ENCODE measurements at regions not wholly inside any gene's neighbourhood (a gene's known extent, or its start where the extent isn't known, plus 50 kb on each side); places are given as distances from the start of the nearest gene placed in this dataset.

- Mint-ChIP-seq H3K27me3 (no peaks in the 10 kb centered on the region), H3K4me3 (no peak overlapping the region), H3K36me3 (no peaks in the 10 kb centered on the region), H3K4me1 (ENCODE audit: low read depth) (no peaks in the 10 kb centered on the region), H3K9me3 (no peaks in the 10 kb centered on the region), H3K27ac (no peak overlapping the region)
- DNase-seq = no peak
- CTCF ChIA-PET = no interaction called here
- POLR2A ChIA-PET = no interaction called here
- intact Hi-C loops (cut with micrococcal nuclease) = no loop called here
Measured at GRCh38 chr2:107407974-107408373, 418.7 kb upstream of the RGPD4 start.

GRCh38 chr2:107411267-107411666 lies 415.4 kb upstream of the RGPD4 start:
- POLR2A ChIA-PET = no interaction called here
- Mint-ChIP-seq H3K4me1 (ENCODE audit: low read depth) (no peaks in the 10 kb centered on the region), H3K9me3 (no peaks in the 10 kb centered on the region), H3K27ac (no peak overlapping the region), H3K27me3 (no peaks in the 10 kb centered on the region), H3K4me3 (no peak overlapping the region), H3K36me3 (no peaks in the 10 kb centered on the region)
- DNase-seq = no peak
- CTCF ChIA-PET = no interaction called here
- intact Hi-C loops (cut with micrococcal nuclease) = no loop called here

- POLR2A ChIA-PET = no interaction called here
- Mint-ChIP-seq H3K4me3 (no peak overlapping the region), H3K4me1 (ENCODE audit: low read depth) (no peaks in the 10 kb centered on the region), H3K27me3 (no peaks in the 10 kb centered on the region), H3K36me3 (no peaks in the 10 kb centered on the region), H3K9me3 (no peaks in the 10 kb centered on the region), H3K27ac (no peak overlapping the region)
- intact Hi-C loops (cut with micrococcal nuclease) = no loop called here
- CTCF ChIA-PET = no interaction called here
- DNase-seq = no peak
Measured at GRCh38 chr2:107412209-107412904, 414.3 kb upstream of the RGPD4 start.

GRCh38 chr2:107412981-107413380 lies 413.7 kb upstream of the RGPD4 start:
- POLR2A ChIA-PET = no interaction called here
- Mint-ChIP-seq H3K4me3 (no peak overlapping the region), H3K9me3 (no peaks in the 10 kb centered on the region), H3K36me3 (no peaks in the 10 kb centered on the region), H3K27me3 (no peaks in the 10 kb centered on the region), H3K4me1 (ENCODE audit: low read depth) (no peaks in the 10 kb centered on the region), H3K27ac (no peak overlapping the region)
- no peak for DNase-seq
- intact Hi-C loops (cut with micrococcal nuclease) = no loop called here
- CTCF ChIA-PET = no interaction called here

GRCh38 chr2:107414376-107414775 lies 412.3 kb upstream of the RGPD4 start:
- H3K4me3 Mint-ChIP-seq = no peak overlapping the region
- POLR2A ChIA-PET = no interaction called here
- CTCF ChIA-PET = no interaction called here
- DNase-seq = no peak
- H3K27me3 Mint-ChIP-seq = no peaks in the 10 kb centered on the region
- H3K36me3 Mint-ChIP-seq = no peaks in the 10 kb centered on the region
- H3K4me1 Mint-ChIP-seq (ENCODE audit: low read depth) = no peaks in the 10 kb centered on the region
- intact Hi-C loops (cut with micrococcal nuclease) = no loop called here
- H3K9me3 Mint-ChIP-seq = no peaks in the 10 kb centered on the region
- no peak overlapping the region for H3K27ac Mint-ChIP-seq

GRCh38 chr2:107418708-107419107 lies 408.0 kb upstream of the RGPD4 start:
- Mint-ChIP-seq H3K4me1 (ENCODE audit: low read depth) (no peaks in the 10 kb centered on the region), H3K9me3 (no peaks in the 10 kb centered on the region), H3K27me3 (no peaks in the 10 kb centered on the region), H3K27ac (no peak overlapping the region), H3K4me3 (no peak overlapping the region), H3K36me3 (no peaks in the 10 kb centered on the region)
- CTCF ChIA-PET = no interaction called here
- intact Hi-C loops (cut with micrococcal nuclease) = no loop called here
- DNase-seq = no peak
- POLR2A ChIA-PET = no interaction called here

GRCh38 chr2:107419191-107419590 lies 407.5 kb upstream of the RGPD4 start:
- H3K4me1 Mint-ChIP-seq (ENCODE audit: low read depth) = no peaks in the 10 kb centered on the region
- POLR2A ChIA-PET = no interaction called here
- no peak for DNase-seq
- H3K9me3 Mint-ChIP-seq = no peaks in the 10 kb centered on the region
- H3K27me3 Mint-ChIP-seq = no peaks in the 10 kb centered on the region
- CTCF ChIA-PET = no interaction called here
- no peaks in the 10 kb centered on the region for H3K36me3 Mint-ChIP-seq
- no peak overlapping the region for H3K27ac Mint-ChIP-seq
- H3K4me3 Mint-ChIP-seq = no peak overlapping the region
- intact Hi-C loops (cut with micrococcal nuclease) = no loop called here

GRCh38 chr2:107428781-107429180 lies 397.9 kb upstream of the RGPD4 start:
- Mint-ChIP-seq H3K27ac (no peak overlapping the region), H3K4me1 (ENCODE audit: low read depth) (no peaks in the 10 kb centered on the region), H3K27me3 (no peaks in the 10 kb centered on the region), H3K36me3 (no peaks in the 10 kb centered on the region), H3K9me3 (peaks cover 8% of the 10 kb centered on the region), H3K4me3 (no peak overlapping the region)
- ChIA-PET CTCF (no interaction called here), POLR2A (no interaction called here)
- DNase-seq = no peak
- intact Hi-C loops (cut with micrococcal nuclease) = no loop called here

GRCh38 chr2:107430006-107430405 lies 396.7 kb upstream of the RGPD4 start:
- Mint-ChIP-seq H3K4me3 (no peak overlapping the region), H3K27ac (no peak overlapping the region), H3K4me1 (ENCODE audit: low read depth) (no peaks in the 10 kb centered on the region), H3K9me3 (peaks cover 8% of the 10 kb centered on the region), H3K27me3 (no peaks in the 10 kb centered on the region), H3K36me3 (no peaks in the 10 kb centered on the region)
- POLR2A ChIA-PET = no interaction called here
- intact Hi-C loops (cut with micrococcal nuclease) = no loop called here
- DNase-seq = no peak
- CTCF ChIA-PET = no interaction called here

GRCh38 chr2:107430596-107431266 lies 396.0 kb upstream of the RGPD4 start:
- DNase-seq = no peak
- ChIA-PET CTCF (no interaction called here), POLR2A (no interaction called here)
- H3K27me3 Mint-ChIP-seq = no peaks in the 10 kb centered on the region
- H3K9me3 Mint-ChIP-seq = peaks cover 8% of the 10 kb centered on the region
- H3K36me3 Mint-ChIP-seq = no peaks in the 10 kb centered on the region
- H3K27ac Mint-ChIP-seq = no peak overlapping the region
- H3K4me1 Mint-ChIP-seq (ENCODE audit: low read depth) = no peaks in the 10 kb centered on the region
- intact Hi-C loops (cut with micrococcal nuclease) = no loop called here
- no peak overlapping the region for H3K4me3 Mint-ChIP-seq

GRCh38 chr2:107436281-107436680 lies 390.4 kb upstream of the RGPD4 start:
- H3K4me1 Mint-ChIP-seq (ENCODE audit: low read depth) = no peaks in the 10 kb centered on the region
- intact Hi-C loops (cut with micrococcal nuclease) = no loop called here
- no peak overlapping the region for H3K27ac Mint-ChIP-seq
- H3K4me3 Mint-ChIP-seq = no peak overlapping the region
- ChIA-PET POLR2A (no interaction called here), CTCF (no interaction called here)
- peaks cover 5% of the 10 kb centered on the region for H3K9me3 Mint-ChIP-seq
- DNase-seq = no peak
- no peaks in the 10 kb centered on the region for H3K36me3 Mint-ChIP-seq
- no peaks in the 10 kb centered on the region for H3K27me3 Mint-ChIP-seq

GRCh38 chr2:107437265-107437664 lies 389.4 kb upstream of the RGPD4 start:
- CTCF ChIA-PET = no interaction called here
- no peak for DNase-seq
- no peaks in the 10 kb centered on the region for H3K36me3 Mint-ChIP-seq
- H3K27ac Mint-ChIP-seq = no peak overlapping the region
- H3K9me3 Mint-ChIP-seq = peaks cover 4% of the 10 kb centered on the region
- no peaks in the 10 kb centered on the region for H3K27me3 Mint-ChIP-seq
- H3K4me3 Mint-ChIP-seq = no peak overlapping the region
- intact Hi-C loops (cut with micrococcal nuclease) = no loop called here
- H3K4me1 Mint-ChIP-seq (ENCODE audit: low read depth) = no peaks in the 10 kb centered on the region
- POLR2A ChIA-PET = no interaction called here

- Mint-ChIP-seq H3K27me3 (no peaks in the 10 kb centered on the region), H3K4me3 (no peak overlapping the region), H3K4me1 (ENCODE audit: low read depth) (no peaks in the 10 kb centered on the region), H3K27ac (no peak overlapping the region), H3K9me3 (peaks cover 4% of the 10 kb centered on the region), H3K36me3 (no peaks in the 10 kb centered on the region)
- DNase-seq = no peak
- ChIA-PET CTCF (no interaction called here), POLR2A (no interaction called here)
- intact Hi-C loops (cut with micrococcal nuclease) = no loop called here
Measured at GRCh38 chr2:107437807-107438206, 388.9 kb upstream of the RGPD4 start.
